Daoy (cell line): ENCODE measurements at regions not wholly inside any gene's neighbourhood (a gene's known extent, or its start where the extent isn't known, plus 50 kb on each side); places are given as distances from the start of the nearest gene placed in this dataset.
A peak's percentile ranks its signal among the peaks of the same experiment; 100 is the strongest.

Experiments
- DNase-seq: peaks from one replicate; pipeline ENCODE4 v3.0.0-alpha.2; 2015; ENCODE audit warnings: low read depth

- no peak for DNase-seq
Observed at GRCh38 chr1:53378061-53378460, 50.2 kb upstream of the LRP8 start.

- no peak for DNase-seq
Observed at GRCh38 chr1:53378932-53379661, 51.2 kb upstream of the LRP8 start.

- DNase-seq: no peak
Observed at GRCh38 chr1:53379662-53380002, 51.8 kb upstream of the LRP8 start.

GRCh38 chr1:53380296-53380695 lies 52.4 kb upstream of the LRP8 start:
- no peak for DNase-seq

GRCh38 chr1:53381790-53382401 lies 54.0 kb upstream of the LRP8 start:
- peak; percentile 80 for DNase-seq

- DNase-seq: no peak
Observed at GRCh38 chr1:53383136-53383870, 55.4 kb upstream of the LRP8 start.

GRCh38 chr1:53384796-53385195 lies 56.9 kb upstream of the LRP8 start:
- DNase-seq: no peak

- no peak for DNase-seq
Observed at GRCh38 chr1:53385276-53386225, 57.7 kb upstream of the LRP8 start.

GRCh38 chr1:53388963-53389362 lies 61.1 kb upstream of the LRP8 start:
- DNase-seq: no peak

- DNase-seq: no peak
Observed at GRCh38 chr1:53390261-53390660, 62.4 kb upstream of the LRP8 start.

- DNase-seq: no peak
Observed at GRCh38 chr1:53390736-53391135, 62.9 kb upstream of the LRP8 start.

- DNase-seq: no peak
Observed at GRCh38 chr1:53391296-53391695, 63.4 kb upstream of the LRP8 start.

GRCh38 chr1:53391982-53392381 lies 64.1 kb upstream of the LRP8 start:
- DNase-seq: no peak

- no peak for DNase-seq
Observed at GRCh38 chr1:53392460-53392859, 64.6 kb upstream of the LRP8 start.

- DNase-seq: peak; percentile 78
Observed at GRCh38 chr1:53393325-53393792, 65.5 kb upstream of the LRP8 start.

GRCh38 chr1:53394306-53394705 lies 64.9 kb upstream of the DMRTB1 start:
- DNase-seq: no peak

- no peak for DNase-seq
Observed at GRCh38 chr1:53395671-53396215, 63.5 kb upstream of the DMRTB1 start.

- DNase-seq: no peak
Observed at GRCh38 chr1:53396573-53397268, 62.5 kb upstream of the DMRTB1 start.

GRCh38 chr1:53398091-53398490 lies 61.1 kb upstream of the DMRTB1 start:
- no peak for DNase-seq

GRCh38 chr1:53398576-53399365 lies 60.4 kb upstream of the DMRTB1 start:
- DNase-seq: no peak
